H9 (cell line): ENCODE measurements at regions not wholly inside any gene's neighbourhood (a gene's known extent, or its start where the extent isn't known, plus 50 kb on each side); places are given as distances from the start of the nearest gene placed in this dataset.

ENCODE experiments used
- DNase-seq: peaks from one replicate; pipeline ENCODE4 v3.0.0-alpha.2; 2017
- H2AFZ ChIP-seq: one replicate; pipeline ENCODE4 v1.6.1; 2013; ENCODE audit warnings: mild to moderate bottlenecking, low read length, control low read depth, moderate library complexity
- H2AK5ac ChIP-seq: 2 replicates; pipeline ENCODE4 v1.6.1; 2013; ENCODE audit warnings: low read length, control low read depth, mixed read lengths; ENCODE audit not compliant: insufficient read length
- H2BK120ac ChIP-seq: one replicate; pipeline ENCODE4 v1.6.1; 2013; ENCODE audit warnings: low read depth, mild to moderate bottlenecking, low read length, control low read depth, inconsistent platforms; ENCODE audit not compliant: poor library complexity, severe bottlenecking
- H2BK12ac ChIP-seq: 2 replicates; pipeline ENCODE4 v1.6.1; 2013; ENCODE audit warnings: low read length, control low read depth, mixed read lengths, low read depth; ENCODE audit not compliant: insufficient read length
- H2BK15ac ChIP-seq: 2 replicates; pipeline ENCODE4 v1.6.1; 2013; ENCODE audit warnings: low read depth, low read length, control low read depth
- H2BK20ac ChIP-seq: one replicate; pipeline ENCODE4 v1.6.1; 2013; ENCODE audit warnings: low read depth, mild to moderate bottlenecking, low read length, control low read depth, inconsistent platforms; ENCODE audit not compliant: poor library complexity, severe bottlenecking
- H2BK5ac ChIP-seq: 2 replicates; pipeline ENCODE4 v1.6.1; 2013; ENCODE audit warnings: low read length, control low read depth, mixed read lengths; ENCODE audit not compliant: insufficient read length
- H3K14ac ChIP-seq: 2 replicates; pipeline ENCODE4 v1.6.1; 2013; ENCODE audit warnings: low read length, control low read depth; ENCODE audit not compliant: insufficient read depth
- H3K18ac ChIP-seq: 2 replicates; pipeline ENCODE4 v1.6.1; 2013; ENCODE audit warnings: low read depth, mild to moderate bottlenecking, mixed read lengths, low read length, control low read depth; ENCODE audit not compliant: insufficient read length
- H3K23ac ChIP-seq: 2 replicates; pipeline ENCODE4 v1.6.1; 2013; ENCODE audit warnings: low read length, control low read depth, mixed read lengths, low read depth; ENCODE audit not compliant: insufficient read length
- H3K23me2 ChIP-seq: 2 replicates; pipeline ENCODE4 v1.6.1; 2013; ENCODE audit warnings: low read depth, mild to moderate bottlenecking, mixed read lengths, low read length, control low read depth; ENCODE audit not compliant: insufficient read length, poor library complexity, severe bottlenecking
- H3K27ac ChIP-seq: 2 replicates; pipeline ENCODE4 v1.5.1; 2013; ENCODE audit warnings: low read length, control low read depth, mixed read lengths, low read depth; ENCODE audit not compliant: insufficient read length
- H3K27me3 ChIP-seq: 2 replicates; pipeline ENCODE4 v1.6.1; 2013; ENCODE audit warnings: low read length, control low read depth, inconsistent platforms; ENCODE audit not compliant: insufficient read depth
- H3K4ac ChIP-seq: 2 replicates; pipeline ENCODE4 v1.6.1; 2013; ENCODE audit warnings: low read depth, mild to moderate bottlenecking, control low read depth, inconsistent platforms, low read length, moderate library complexity
- H3K4me1 ChIP-seq: 2 replicates; pipeline ENCODE4 v1.6.1; 2013; ENCODE audit warnings: low read length, control low read depth, inconsistent platforms; ENCODE audit not compliant: insufficient read depth
- H3K4me2 ChIP-seq: 2 replicates; pipeline ENCODE4 v1.6.1; 2013; ENCODE audit warnings: low read length, control low read depth, mixed read lengths; ENCODE audit not compliant: insufficient read length, insufficient read depth
- H3K56ac ChIP-seq: 2 replicates; pipeline ENCODE4 v1.6.1; 2013; ENCODE audit warnings: low read depth, mild to moderate bottlenecking, mixed read lengths, low read length, control low read depth; ENCODE audit not compliant: insufficient read length
- H3K79me1 ChIP-seq: 2 replicates; pipeline ENCODE4 v1.6.1; 2013; ENCODE audit warnings: low read depth, mild to moderate bottlenecking, moderate library complexity, low read length, control low read depth, inconsistent platforms; ENCODE audit not compliant: insufficient read depth, poor library complexity, severe bottlenecking
- H3K79me2 ChIP-seq: 2 replicates; pipeline ENCODE4 v1.6.1; 2013; ENCODE audit warnings: low read length, control low read depth, inconsistent platforms; ENCODE audit not compliant: insufficient read depth
- H3K9ac ChIP-seq: 2 replicates; pipeline ENCODE4 v1.6.1; 2013; ENCODE audit warnings: low read length, control low read depth, mixed read lengths; ENCODE audit not compliant: insufficient read length; ENCODE audit errors: extremely low read depth
- H3K9me3 ChIP-seq: one replicate; pipeline ENCODE4 v1.6.1; 2013; ENCODE audit warnings: low read depth, low read length, inconsistent platforms; ENCODE audit not compliant: control insufficient read depth
- H3T11ph ChIP-seq: one replicate; pipeline ENCODE4 v1.6.1; 2013; ENCODE audit warnings: mild to moderate bottlenecking, low read length, control low read depth, inconsistent platforms
- H4K20me1 ChIP-seq: one replicate; pipeline ENCODE4 v1.6.1; 2013; ENCODE audit not compliant: control insufficient read depth, insufficient read length, insufficient read depth
- H4K5ac ChIP-seq: 2 replicates; pipeline ENCODE4 v1.6.1; 2013; ENCODE audit warnings: low read depth, mild to moderate bottlenecking, mixed read lengths, low read length, control low read depth; ENCODE audit not compliant: insufficient read length
- H4K8ac ChIP-seq: replicated peaks from 2 replicates; pipeline ENCODE4 v1.6.1; 2013; ENCODE audit warnings: low read length, control low read depth, mixed read lengths, low read depth; ENCODE audit not compliant: insufficient read length
- H4K91ac ChIP-seq: 2 replicates; pipeline ENCODE4 v1.6.1; 2013; ENCODE audit warnings: low read depth, mild to moderate bottlenecking, moderate library complexity, mixed read lengths, low read length, control low read depth; ENCODE audit not compliant: insufficient read length
- H3K27ac Mint-ChIP-seq, 3 experiments: 2 replicates in 2 of 3; 3 replicates in 1 of 3; pipeline ENCODE4 v1.8.0; 2020 to 2021; ENCODE audit warnings: mixed read lengths in 3 of 3, mild to moderate bottlenecking in 1 of 3, moderate library complexity in 1 of 3
- H3K27me3 Mint-ChIP-seq: 2 replicates; pipeline ENCODE4 v1.8.0; 2021; ENCODE audit warnings: low read depth, mild to moderate bottlenecking, moderate library complexity, mixed read lengths
- H3K36me3 Mint-ChIP-seq, 3 experiments: 2 replicates in 2 of 3; 3 replicates in 1 of 3; pipeline ENCODE4 v1.8.0; 2020 to 2021; ENCODE audit warnings: low read depth in 3 of 3, mixed read lengths in 3 of 3; ENCODE audit not compliant: insufficient read depth in 1 of 3
- H3K4me1 Mint-ChIP-seq, 2 experiments: 2 replicates each; pipeline ENCODE4 v1.8.0; 2020; ENCODE audit warnings: mixed read lengths in 2 of 2
- H3K4me3 Mint-ChIP-seq, 2 experiments: 2 replicates in 1 of 2; 3 replicates in 1 of 2; pipeline ENCODE4 v1.8.0; 2020 to 2021; ENCODE audit warnings: mild to moderate bottlenecking in 2 of 2, mixed read lengths in 2 of 2, moderate library complexity in 1 of 2
- H3K9me3 Mint-ChIP-seq, 2 experiments: 2 replicates in 1 of 2; 3 replicates in 1 of 2; pipeline ENCODE4 v1.8.0; 2020; ENCODE audit warnings: mild to moderate bottlenecking in 2 of 2, mixed read lengths in 2 of 2, moderate library complexity in 1 of 2
- CTCF ChIP-seq: fragments of 200-600 bp; sonication (generic); conservative IDR thresholded peaks from 3 replicates; pipeline ENCODE4 v1.8.0; 2021; ENCODE audit warnings: antibody characterized with exemption, mild to moderate bottlenecking
- WGBS: extraction: QIAGEN DNeasy Blood & Tissue Kit; methylation state at CpG from one replicate; pipeline ENCODE4 v1.1.7; 2013; ENCODE audit warnings: missing lambda C conversion rate, low lambda C conversion rate, mixed read lengths; ENCODE audit not compliant: insufficient read length; ENCODE audit errors: extremely low coverage; 5-methylcytosine and 5-hydroxymethylcytosine counted together

GRCh38 chr2:80725001-80725400 is 420.4 kb upstream of the LRRTM1 start:
- Histone ChIP-seq H3K79me1 (no peaks in the 10 kb centered on the region), H3K79me2 (no peaks in the 10 kb centered on the region), H2AK5ac (no peak overlapping the region), H2BK20ac (no peak overlapping the region), H2BK120ac (no peak overlapping the region), H3K9ac (no peak overlapping the region), H2BK15ac (no peak overlapping the region), H3K27ac (no peak overlapping the region), H3T11ph (no peak overlapping the region), H3K4me2 (no peak overlapping the region), H2BK5ac (no peak overlapping the region), H4K8ac (no peak overlapping the region), H3K14ac (no peak overlapping the region), H3K23ac (no peak overlapping the region), H3K56ac (no peak overlapping the region), H3K9me3 (no peaks in the 10 kb centered on the region), H2BK12ac (no peak overlapping the region), H4K5ac (no peak overlapping the region), H3K4me1 (no peaks in the 10 kb centered on the region), H2AFZ (no peak overlapping the region), H3K27me3 (no peaks in the 10 kb centered on the region), H3K4ac (no peak overlapping the region), H4K91ac (no peak overlapping the region), H4K20me1 (no peaks in the 10 kb centered on the region), H3K18ac (no peak overlapping the region), H3K23me2 (no peaks in the 10 kb centered on the region)
- Mint-ChIP-seq H3K27me3 (no peaks in the 10 kb centered on the region), H3K4me1 (no peaks in the 10 kb centered on the region), H3K4me3 (no peak overlapping the region), H3K9me3 (no peaks in the 10 kb centered on the region; a peak in 2 of 5 replicates), H3K36me3 (no peaks in the 10 kb centered on the region; a peak in 1 of 7 replicates), H3K27ac (no peak overlapping the region)
- WGBS = no CpG with 5 or more reads among the region's 1 CpG
- TF ChIP-seq CTCF = no peak
- DNase-seq = no peak
